Medulla oblongata (tissue), 1 donor: ENCODE measurements at regions not wholly inside any gene's neighbourhood (a gene's known extent, or its start where the extent isn't known, plus 50 kb on each side); places are given as distances from the start of the nearest gene placed in this dataset.

Experiments used
- DNase-seq: peaks from one replicate; pipeline ENCODE4 v3.0.0-alpha.2; 2015; ENCODE audit errors: extremely low spot score

- peak; percentile 37 for DNase-seq
Measured at GRCh38 chr12:100741084-100741711, 53.4 kb upstream of the ANO4 start.

GRCh38 chr12:100743060-100743459, 51.5 kb upstream of the ANO4 start:
- no peak for DNase-seq
